Calu3 (cell line): ENCODE measurements at regions not wholly inside any gene's neighbourhood (a gene's known extent, or its start where the extent isn't known, plus 50 kb on each side); places are given as distances from the start of the nearest gene placed in this dataset.

Experiments used
- BruUV-seq: library from RNA; stranded (reverse); fragments of 400-500 nt; replicated peaks from 2 replicates; lab custom pipeline; 2021; lab: Mats Ljungman, UMichigan
- CTCF ChIA-PET: fragments of 300-600 bp; sonication (Branson Sonifier 250); formaldehyde crosslinking; loops from one replicate; lab custom pipeline; 2022; ENCODE audit warnings: antibody characterized with exemption; lab: Charles Lee
- DNase-seq: peaks from one replicate; pipeline ENCODE4 v3.0.0; 2022
- H3K27ac Mint-ChIP-seq: one replicate; pipeline ENCODE4 v1.8.0; 2022; ENCODE audit warnings: mixed read lengths; ENCODE audit not compliant: unreplicated experiment
- H3K27me3 Mint-ChIP-seq: one replicate; pipeline ENCODE4 v1.8.0; 2022; ENCODE audit warnings: mixed read lengths; ENCODE audit not compliant: unreplicated experiment
- H3K36me3 Mint-ChIP-seq: one replicate; pipeline ENCODE4 v1.8.0; 2022; ENCODE audit warnings: mild to moderate bottlenecking, moderate library complexity, mixed read lengths; ENCODE audit not compliant: insufficient read depth, unreplicated experiment
- H3K4me1 Mint-ChIP-seq: one replicate; pipeline ENCODE4 v1.8.0; 2022; ENCODE audit warnings: mild to moderate bottlenecking, low read depth, mixed read lengths; ENCODE audit not compliant: unreplicated experiment
- H3K4me3 Mint-ChIP-seq: one replicate; pipeline ENCODE4 v1.8.0; 2022; ENCODE audit warnings: mild to moderate bottlenecking, low read depth, moderate library complexity, mixed read lengths; ENCODE audit not compliant: unreplicated experiment
- H3K9me3 Mint-ChIP-seq: one replicate; pipeline ENCODE4 v1.8.0; 2022; ENCODE audit warnings: low read depth, mixed read lengths; ENCODE audit not compliant: unreplicated experiment
- CTCF ChIP-seq: fragments of 200-600 bp; IDR thresholded peaks from one replicate; pipeline ENCODE4 v1.8.0; 2022; ENCODE audit warnings: antibody characterized with exemption; ENCODE audit not compliant: unreplicated experiment
- intact Hi-C: fragments of 100-400 bp; cut with micrococcal nuclease; formaldehyde crosslinking; loops from one replicate; pipeline ENCODE4 v1.10.0; 2022; ENCODE audit not compliant: unreplicated experiment

DNA sequence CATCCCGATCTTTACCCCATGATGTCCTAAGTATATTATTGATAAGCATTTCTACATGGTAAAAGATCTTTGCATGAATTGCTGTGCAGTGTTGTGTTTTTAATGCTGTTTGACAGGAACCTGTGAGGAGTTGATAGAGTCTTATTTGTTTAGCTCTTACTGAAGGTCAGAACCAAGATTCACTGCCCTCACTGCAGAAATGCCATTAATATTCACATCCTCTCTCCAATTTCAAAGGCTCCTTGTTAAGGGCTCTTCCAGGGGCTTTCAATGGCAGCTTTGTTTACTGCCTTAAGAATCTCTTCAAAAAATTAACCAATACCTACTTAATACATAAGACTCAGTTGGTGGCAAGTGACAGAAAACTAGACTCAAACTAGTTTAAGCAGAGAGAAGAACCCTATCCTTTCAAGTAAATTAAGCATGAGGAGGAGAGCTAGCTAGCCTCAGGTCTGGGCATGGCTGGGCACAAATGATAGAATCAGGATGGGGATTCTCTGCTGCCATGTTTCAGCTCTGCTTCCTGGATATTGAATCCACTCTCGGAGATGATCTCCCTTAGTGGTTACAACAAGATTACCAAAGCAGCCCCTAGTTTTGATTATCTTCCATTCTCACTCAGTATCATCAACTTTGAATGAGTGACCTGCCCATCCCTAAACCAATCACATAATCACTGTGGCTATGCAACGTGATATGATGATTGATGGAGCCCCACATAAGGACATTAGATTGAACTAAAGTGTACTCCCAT is 311.8 kb downstream of the CDH11 start:
- TF ChIP-seq CTCF = no peak
- intact Hi-C loops = no loop called here
- CTCF ChIA-PET = no interaction called here
- DNase-seq = no peak
- Mint-ChIP-seq H3K36me3 (no peaks in the 10 kb centered on the region), H3K27ac (no peak overlapping the region), H3K27me3 (no peaks in the 10 kb centered on the region), H3K4me3 (no peak overlapping the region), H3K9me3 (peaks cover 23% of the 10 kb centered on the region), H3K4me1 (no peaks in the 10 kb centered on the region)
- BruUV-seq = no TSS peak

GRCh38 chr16:64808474-64808873 is 313.4 kb downstream of the CDH11 start:
- intact Hi-C loops = no loop called here
- H3K27me3 Mint-ChIP-seq = no peaks in the 10 kb centered on the region
- H3K4me1 Mint-ChIP-seq = no peaks in the 10 kb centered on the region
- no peak overlapping the region for H3K27ac Mint-ChIP-seq
- peaks cover 23% of the 10 kb centered on the region for H3K9me3 Mint-ChIP-seq
- TF ChIP-seq CTCF = no peak
- BruUV-seq = no TSS peak
- DNase-seq = no peak
- CTCF ChIA-PET = no interaction called here
- H3K4me3 Mint-ChIP-seq = no peak overlapping the region
- no peaks in the 10 kb centered on the region for H3K36me3 Mint-ChIP-seq

DNA sequence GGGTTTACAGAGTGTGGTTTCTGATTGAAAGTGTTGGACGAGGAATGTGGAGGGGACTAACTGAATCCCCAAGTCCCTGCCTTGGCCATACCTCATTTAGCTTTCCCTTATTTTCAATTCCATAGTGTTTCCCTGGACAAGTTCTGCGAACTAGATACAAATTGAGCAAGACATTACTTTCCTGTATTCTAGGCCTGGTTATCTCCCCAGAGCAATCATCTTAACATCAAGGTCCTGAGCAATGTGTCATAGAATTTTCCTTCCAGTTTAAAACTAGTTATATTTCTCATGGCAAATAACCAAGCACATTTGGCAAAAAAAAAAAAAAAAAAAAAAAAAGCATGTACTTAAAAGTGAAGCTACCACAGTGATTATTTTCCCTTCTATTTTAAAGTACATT is 330.1 kb downstream of the CDH11 start:
- DNase-seq = no peak
- Mint-ChIP-seq H3K9me3 (peaks cover 18% of the 10 kb centered on the region), H3K4me1 (no peaks in the 10 kb centered on the region), H3K36me3 (no peaks in the 10 kb centered on the region), H3K27me3 (no peaks in the 10 kb centered on the region), H3K27ac (no peak overlapping the region), H3K4me3 (no peak overlapping the region)
- BruUV-seq = no TSS peak
- CTCF ChIA-PET = no interaction called here
- intact Hi-C loops = no loop called here
- no peak for TF ChIP-seq CTCF

- Mint-ChIP-seq H3K27ac (no peak overlapping the region), H3K4me3 (no peak overlapping the region), H3K27me3 (no peaks in the 10 kb centered on the region), H3K9me3 (peaks cover 11% of the 10 kb centered on the region), H3K36me3 (no peaks in the 10 kb centered on the region), H3K4me1 (no peaks in the 10 kb centered on the region)
- no peak for DNase-seq
- no peak for TF ChIP-seq CTCF
- CTCF ChIA-PET = no interaction called here
- BruUV-seq = no TSS peak
- intact Hi-C loops = no loop called here
Observed at GRCh38 chr16:64784635-64785034, 337.2 kb downstream of the CDH11 start.
